DOHH2 (cell line): ENCODE measurements at regions not wholly inside any gene's neighbourhood (a gene's known extent, or its start where the extent isn't known, plus 50 kb on each side); places are given as distances from the start of the nearest gene placed in this dataset.

ENCODE experiments used
- H3F3A ChIP-seq: fragments of 200-600 bp; sonication (generic), shearing (Covaris generic); 2 replicates; pipeline ENCODE4 v1.6.0; 2016; ENCODE audit warnings: antibody characterized with exemption, mild to moderate bottlenecking; ENCODE audit not compliant: control insufficient read depth, insufficient read depth
- H3K27ac ChIP-seq: fragments of 200-600 bp; sonication (generic); 2 replicates; pipeline ENCODE4 v1.5.1; 2014; ENCODE audit warnings: low read depth, mild to moderate bottlenecking, low read length, moderate library complexity
- H3K27me3 ChIP-seq: fragments of 200-600 bp; sonication (generic); 2 replicates; pipeline ENCODE4 v1.6.1; 2014; ENCODE audit warnings: mild to moderate bottlenecking, low read length, mixed read lengths; ENCODE audit not compliant: control insufficient read depth
- H3K36me3 ChIP-seq: fragments of 200-600 bp; sonication (generic); 2 replicates; pipeline ENCODE4 v1.6.1; 2014; ENCODE audit warnings: mild to moderate bottlenecking, low read length, moderate library complexity, mixed read lengths; ENCODE audit not compliant: control insufficient read depth
- H3K4me1 ChIP-seq: fragments of 200-600 bp; sonication (generic); 2 replicates; pipeline ENCODE4 v1.6.1; 2014; ENCODE audit warnings: mild to moderate bottlenecking, low read length, mixed read lengths; ENCODE audit not compliant: control insufficient read depth
- H3K4me2 ChIP-seq: fragments of 200-600 bp; sonication (generic); 2 replicates; pipeline ENCODE4 v1.6.0; 2014; ENCODE audit warnings: mild to moderate bottlenecking, low read length, moderate library complexity
- H3K4me3 ChIP-seq: fragments of 200-600 bp; sonication (generic); 2 replicates; pipeline ENCODE4 v1.5.1; 2014; ENCODE audit warnings: mild to moderate bottlenecking, low read length, mixed read lengths
- H3K79me2 ChIP-seq: fragments of 200-600 bp; sonication (generic); 2 replicates; pipeline ENCODE4 v1.6.1; 2014; ENCODE audit warnings: mild to moderate bottlenecking, low read length, mixed read lengths; ENCODE audit not compliant: control insufficient read depth
- H3K9me2 ChIP-seq: fragments of 200-600 bp; sonication (generic); replicated peaks from 2 replicates; pipeline ENCODE4 v1.6.1; 2014; ENCODE audit warnings: mild to moderate bottlenecking, low read length, mixed read lengths; ENCODE audit not compliant: control insufficient read depth
- H3K9me3 ChIP-seq: fragments of 200-600 bp; sonication (generic); 2 replicates; pipeline ENCODE4 v1.6.1; 2014; ENCODE audit warnings: antibody characterized with exemption, low read length, mixed read lengths; ENCODE audit not compliant: control insufficient read depth, insufficient read depth
- H4K20me1 ChIP-seq: fragments of 200-600 bp; sonication (generic); 2 replicates; pipeline ENCODE4 v1.6.0; 2014; ENCODE audit warnings: low read depth, mild to moderate bottlenecking, antibody characterized with exemption, low read length, moderate library complexity; ENCODE audit not compliant: control insufficient read depth, insufficient read depth
- EZH2phosphoT487 ChIP-seq: fragments of 200-600 bp; sonication (generic); IDR thresholded peaks from 2 replicates; pipeline ENCODE4 v1.6.1; 2017; ENCODE audit warnings: borderline replicate concordance, mild to moderate bottlenecking, antibody characterized with exemption, low read length, moderate library complexity, mixed read lengths
- TF ChIP-seq, protein P1 (sequence below): fragments of 200-600 bp; sonication (generic); IDR thresholded peaks from one replicate; pipeline ENCODE4 v1.5.1; 2014; ENCODE audit warnings: antibody characterized with exemption, mild to moderate bottlenecking, low read depth, low read length; ENCODE audit not compliant: poor library complexity, severe bottlenecking

DNA sequence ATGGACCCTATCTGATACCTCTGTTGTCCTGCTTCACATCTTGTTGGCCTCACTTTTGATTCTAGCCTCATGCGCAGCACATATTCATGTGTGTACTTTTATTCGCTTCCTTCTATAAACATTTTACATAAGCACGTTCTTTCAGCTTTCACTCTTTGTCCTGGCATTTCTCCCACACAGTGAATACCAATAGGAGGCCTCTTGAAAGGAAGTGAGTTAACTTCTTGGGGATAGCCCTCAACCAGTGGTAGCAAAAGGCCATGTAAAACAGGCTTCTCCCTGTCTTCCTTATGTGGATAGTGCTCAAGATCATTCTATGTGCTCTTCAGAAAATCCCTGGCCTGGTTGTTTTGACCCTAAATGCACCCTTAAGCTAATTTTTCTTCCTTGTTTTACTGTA lies 633.9 kb upstream of the MBL2 start:
- H3K27me3 ChIP-seq: no peaks in the 10 kb centered on the region
- H3F3A ChIP-seq: no peaks in the 10 kb centered on the region
- no peaks in the 10 kb centered on the region for H4K20me1 ChIP-seq
- H3K9me2 ChIP-seq: no peaks in the 10 kb centered on the region
- H3K79me2 ChIP-seq: no peaks in the 10 kb centered on the region
- no peak overlapping the region for H3K4me2 ChIP-seq
- TF ChIP-seq, protein P1, sequence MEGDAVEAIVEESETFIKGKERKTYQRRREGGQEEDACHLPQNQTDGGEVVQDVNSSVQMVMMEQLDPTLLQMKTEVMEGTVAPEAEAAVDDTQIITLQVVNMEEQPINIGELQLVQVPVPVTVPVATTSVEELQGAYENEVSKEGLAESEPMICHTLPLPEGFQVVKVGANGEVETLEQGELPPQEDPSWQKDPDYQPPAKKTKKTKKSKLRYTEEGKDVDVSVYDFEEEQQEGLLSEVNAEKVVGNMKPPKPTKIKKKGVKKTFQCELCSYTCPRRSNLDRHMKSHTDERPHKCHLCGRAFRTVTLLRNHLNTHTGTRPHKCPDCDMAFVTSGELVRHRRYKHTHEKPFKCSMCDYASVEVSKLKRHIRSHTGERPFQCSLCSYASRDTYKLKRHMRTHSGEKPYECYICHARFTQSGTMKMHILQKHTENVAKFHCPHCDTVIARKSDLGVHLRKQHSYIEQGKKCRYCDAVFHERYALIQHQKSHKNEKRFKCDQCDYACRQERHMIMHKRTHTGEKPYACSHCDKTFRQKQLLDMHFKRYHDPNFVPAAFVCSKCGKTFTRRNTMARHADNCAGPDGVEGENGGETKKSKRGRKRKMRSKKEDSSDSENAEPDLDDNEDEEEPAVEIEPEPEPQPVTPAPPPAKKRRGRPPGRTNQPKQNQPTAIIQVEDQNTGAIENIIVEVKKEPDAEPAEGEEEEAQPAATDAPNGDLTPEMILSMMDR: no peak
- no peak for TF ChIP-seq EZH2phosphoT487
- no peaks in the 10 kb centered on the region for H3K4me1 ChIP-seq
- no peak overlapping the region for H3K27ac ChIP-seq
- no peak overlapping the region for H3K4me3 ChIP-seq
- no peaks in the 10 kb centered on the region for H3K36me3 ChIP-seq
- no peaks in the 10 kb centered on the region for H3K9me3 ChIP-seq

DNA sequence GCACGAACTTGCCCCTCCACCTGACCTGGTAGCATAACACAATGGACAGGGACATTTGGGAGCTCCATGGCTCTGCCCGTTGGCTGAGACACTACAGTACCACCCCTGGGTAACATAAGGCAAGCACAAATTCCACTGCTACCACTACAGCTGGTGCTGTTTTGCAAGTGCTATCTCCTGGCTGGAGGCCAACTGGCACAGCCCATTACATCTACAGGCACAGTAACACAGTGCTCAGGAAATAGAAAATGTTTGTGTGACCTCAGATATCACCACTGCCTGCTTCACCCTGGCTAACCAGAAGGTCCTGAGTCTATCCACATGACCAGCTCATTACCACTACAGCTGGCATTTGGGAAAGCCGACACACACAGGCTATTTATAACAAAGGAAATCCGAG lies 631.1 kb upstream of the MBL2 start:
- no peaks in the 10 kb centered on the region for H4K20me1 ChIP-seq
- no peaks in the 10 kb centered on the region for H3K36me3 ChIP-seq
- H3K4me3 ChIP-seq: no peak overlapping the region
- TF ChIP-seq EZH2phosphoT487: no peak
- TF ChIP-seq, protein P1: no peak
- H3K27me3 ChIP-seq: no peaks in the 10 kb centered on the region
- no peaks in the 10 kb centered on the region for H3F3A ChIP-seq
- H3K9me2 ChIP-seq: no peaks in the 10 kb centered on the region
- no peaks in the 10 kb centered on the region for H3K9me3 ChIP-seq
- no peak overlapping the region for H3K27ac ChIP-seq
- H3K4me2 ChIP-seq: no peak overlapping the region
- H3K79me2 ChIP-seq: no peaks in the 10 kb centered on the region
- H3K4me1 ChIP-seq: no peaks in the 10 kb centered on the region

DNA sequence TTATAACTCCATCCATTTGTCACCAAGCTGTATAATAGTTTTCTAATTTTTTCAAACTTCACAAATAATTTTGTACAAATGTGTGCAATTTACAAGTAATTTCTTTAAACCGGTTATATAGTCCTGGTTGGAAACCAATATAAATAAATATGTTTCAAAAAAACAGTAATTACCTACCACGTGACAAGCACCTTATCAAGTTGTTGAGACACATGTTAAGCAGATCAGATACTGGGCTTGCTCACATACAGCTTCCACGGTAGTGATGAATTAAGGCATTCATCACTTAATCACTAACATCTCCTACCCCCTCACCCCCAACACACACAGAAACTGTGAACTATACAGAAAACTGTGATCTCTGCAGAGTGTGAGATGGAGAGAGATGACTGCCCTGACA lies 630.0 kb upstream of the MBL2 start:
- Histone ChIP-seq H3K4me3 (no peak overlapping the region), H3K9me3 (no peaks in the 10 kb centered on the region), H3K4me1 (no peaks in the 10 kb centered on the region), H3K4me2 (no peak overlapping the region), H3K9me2 (no peaks in the 10 kb centered on the region), H3K79me2 (no peaks in the 10 kb centered on the region), H3K27ac (no peak overlapping the region), H3F3A (no peaks in the 10 kb centered on the region), H3K36me3 (no peaks in the 10 kb centered on the region), H4K20me1 (no peaks in the 10 kb centered on the region), H3K27me3 (no peaks in the 10 kb centered on the region)
- TF ChIP-seq EZH2phosphoT487: no peak
- TF ChIP-seq, protein P1: no peak

DNA sequence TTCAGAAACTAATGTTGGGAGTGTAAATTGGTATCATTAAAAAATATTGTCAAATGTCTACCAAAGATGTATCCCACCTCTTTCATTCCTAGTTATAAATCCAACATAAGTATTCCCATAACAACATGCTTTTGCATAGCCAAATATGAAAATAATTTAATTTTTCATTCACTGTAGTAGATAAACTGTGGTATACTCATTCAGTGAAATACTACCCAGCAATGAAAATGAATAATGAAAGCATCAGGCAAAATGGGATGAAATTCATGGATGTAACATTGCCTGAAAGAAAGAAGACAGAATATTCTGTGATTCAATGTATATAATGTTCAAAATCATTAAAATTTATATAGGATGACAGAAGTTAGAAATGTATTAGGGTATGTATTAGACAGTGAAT lies 629.0 kb upstream of the MBL2 start:
- H3K27ac ChIP-seq: no peak overlapping the region
- no peaks in the 10 kb centered on the region for H3K4me1 ChIP-seq
- no peaks in the 10 kb centered on the region for H3F3A ChIP-seq
- H4K20me1 ChIP-seq: no peaks in the 10 kb centered on the region
- no peaks in the 10 kb centered on the region for H3K9me2 ChIP-seq
- no peaks in the 10 kb centered on the region for H3K27me3 ChIP-seq
- no peak overlapping the region for H3K4me3 ChIP-seq
- no peak for TF ChIP-seq EZH2phosphoT487
- TF ChIP-seq, protein P1: no peak
- no peaks in the 10 kb centered on the region for H3K79me2 ChIP-seq
- H3K36me3 ChIP-seq: no peaks in the 10 kb centered on the region
- no peaks in the 10 kb centered on the region for H3K9me3 ChIP-seq
- H3K4me2 ChIP-seq: no peak overlapping the region
